ENCODE measurements at regions not wholly inside any gene's neighbourhood (a gene's known extent, or its start where the extent isn't known, plus 50 kb on each side); places are given as distances from the start of the nearest gene placed in this dataset.

DNA sequence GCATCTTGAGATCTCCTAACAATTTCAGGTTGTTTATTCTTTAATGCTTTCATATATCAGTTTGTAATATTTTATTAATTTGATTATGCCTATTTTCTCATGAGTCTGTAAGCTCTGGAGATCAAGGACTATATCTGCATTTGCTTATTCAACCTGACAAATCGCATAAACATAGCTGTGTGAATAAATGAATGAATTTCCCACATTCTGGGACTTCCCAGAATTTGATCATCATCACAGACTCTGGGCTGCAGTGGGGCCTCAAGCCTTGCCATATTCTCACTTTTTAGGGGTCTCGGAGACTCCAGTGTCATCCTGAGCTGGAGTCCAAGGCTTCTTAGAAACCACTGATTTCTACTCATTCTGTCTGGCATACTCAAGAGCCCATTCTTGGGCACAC is 180.5 kb downstream of the DAD1 start (continued):
- TF ChIP-seq, protein P1, sequence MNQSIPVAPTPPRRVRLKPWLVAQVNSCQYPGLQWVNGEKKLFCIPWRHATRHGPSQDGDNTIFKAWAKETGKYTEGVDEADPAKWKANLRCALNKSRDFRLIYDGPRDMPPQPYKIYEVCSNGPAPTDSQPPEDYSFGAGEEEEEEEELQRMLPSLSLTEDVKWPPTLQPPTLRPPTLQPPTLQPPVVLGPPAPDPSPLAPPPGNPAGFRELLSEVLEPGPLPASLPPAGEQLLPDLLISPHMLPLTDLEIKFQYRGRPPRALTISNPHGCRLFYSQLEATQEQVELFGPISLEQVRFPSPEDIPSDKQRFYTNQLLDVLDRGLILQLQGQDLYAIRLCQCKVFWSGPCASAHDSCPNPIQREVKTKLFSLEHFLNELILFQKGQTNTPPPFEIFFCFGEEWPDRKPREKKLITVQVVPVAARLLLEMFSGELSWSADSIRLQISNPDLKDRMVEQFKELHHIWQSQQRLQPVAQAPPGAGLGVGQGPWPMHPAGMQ (IDR thresholded peaks at IDR 0.05; ENCODE audit: borderline replicate concordance) = no peak
- TF ChIP-seq IRF4 (IDR thresholded peaks at IDR 0.05; ENCODE audit: low read depth, low read length) (no peak), SREBF2 (IDR thresholded peaks at IDR 0.05; ENCODE audit: low read length) (no peak)

DNA sequence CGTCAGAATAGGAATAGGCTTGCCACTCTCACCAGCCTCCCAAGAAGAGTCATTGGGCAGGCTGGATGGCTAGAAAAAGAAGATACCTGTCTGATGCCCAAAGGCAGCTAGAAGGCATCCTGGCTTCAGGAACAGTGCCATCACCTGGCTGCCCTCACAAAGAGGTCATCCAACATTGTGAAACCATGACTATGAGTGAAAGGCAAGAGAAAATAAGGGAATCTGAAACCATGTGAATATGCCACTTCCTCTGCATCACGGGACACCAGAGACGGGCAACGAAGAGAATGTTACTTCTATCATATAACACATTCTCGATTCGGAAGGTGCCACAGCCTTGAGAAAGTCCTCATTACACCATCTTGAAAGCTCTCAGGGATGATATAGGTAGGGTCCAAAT is 182.0 kb downstream of the DAD1 start:
- ChIA-PET SMC1A (ENCODE audit: uncharacterized antibody, unreplicated experiment) (no interaction called here), CTCF (no interaction called here), RAD21 (ENCODE audit: unreplicated experiment) (no interaction called here), POLR2A (no interaction called here)
- Histone ChIP-seq H3K27me3 (replicated peaks in 1 of 2; ENCODE audit: control insufficient read depth in 2 of 2, insufficient read depth in 2 of 2, low read length in 1 of 2) (peaks cover 0 to 3% of the 10 kb centered on the region in 2 experiments; a peak in 2 of 4 replicates), H3K79me2 (ENCODE audit: control insufficient read depth, insufficient read depth, low read length) (no peaks in the 10 kb centered on the region), H2AFZ (ENCODE audit: control insufficient read depth, low read depth, low read length) (no peak overlapping the region), H3K27ac (ENCODE audit: control insufficient read depth, insufficient read depth) (no peak overlapping the region), H4K20me1 (ENCODE audit: control insufficient read depth, insufficient read depth) (no peaks in the 10 kb centered on the region), H3K4me3 (no peak overlapping the region), H3K36me3 (ENCODE audit: control insufficient read depth in 2 of 2, insufficient read depth in 2 of 2, low read length in 1 of 2) (no peaks in the 10 kb centered on the region), H3K4me1 (ENCODE audit: control insufficient read depth, insufficient read depth, low read length) (no peaks in the 10 kb centered on the region), H3K9me3 (replicated peaks; ENCODE audit: control insufficient read depth, insufficient read depth, low read length) (no peaks in the 10 kb centered on the region), H3K4me2 (ENCODE audit: control insufficient read depth, insufficient read depth) (no peak overlapping the region), H3K9ac (ENCODE audit: control insufficient read depth, insufficient read depth, low read length) (no peak overlapping the region)
- intact Hi-C loops (cut with micrococcal nuclease; ENCODE audit: unreplicated experiment) = no loop called here
- DNase-seq (ENCODE audit: low read depth, low spot score) = no peak
- in situ Hi-C loops (cut with MboI) = no loop called here
- ATAC-seq = no peak
- no peak for FAIRE-seq
- TF ChIP-seq EZH2 (IDR thresholded peaks at IDR 0.05; ENCODE audit: borderline replicate concordance, control insufficient read depth, low read depth, low read length) = no peak
- TF ChIP-seq POLR2A (IDR thresholded peaks at IDR 0.05; ENCODE audit: low read depth, low read length) = no peak
- TF ChIP-seq ZNF217 (IDR thresholded peaks at IDR 0.05) = no peak
- TF ChIP-seq, protein P2, sequence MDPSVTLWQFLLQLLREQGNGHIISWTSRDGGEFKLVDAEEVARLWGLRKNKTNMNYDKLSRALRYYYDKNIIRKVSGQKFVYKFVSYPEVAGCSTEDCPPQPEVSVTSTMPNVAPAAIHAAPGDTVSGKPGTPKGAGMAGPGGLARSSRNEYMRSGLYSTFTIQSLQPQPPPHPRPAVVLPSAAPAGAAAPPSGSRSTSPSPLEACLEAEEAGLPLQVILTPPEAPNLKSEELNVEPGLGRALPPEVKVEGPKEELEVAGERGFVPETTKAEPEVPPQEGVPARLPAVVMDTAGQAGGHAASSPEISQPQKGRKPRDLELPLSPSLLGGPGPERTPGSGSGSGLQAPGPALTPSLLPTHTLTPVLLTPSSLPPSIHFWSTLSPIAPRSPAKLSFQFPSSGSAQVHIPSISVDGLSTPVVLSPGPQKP (IDR thresholded peaks at IDR 0.05; ENCODE audit: low read depth, low read length) = no peak
- no peak for TF ChIP-seq NR2C1 (IDR thresholded peaks at IDR 0.05)
- no peak for TF ChIP-seq NFYA (IDR thresholded peaks at IDR 0.05; ENCODE audit: borderline replicate concordance, low read depth, low read length)
- TF ChIP-seq, protein P3, sequence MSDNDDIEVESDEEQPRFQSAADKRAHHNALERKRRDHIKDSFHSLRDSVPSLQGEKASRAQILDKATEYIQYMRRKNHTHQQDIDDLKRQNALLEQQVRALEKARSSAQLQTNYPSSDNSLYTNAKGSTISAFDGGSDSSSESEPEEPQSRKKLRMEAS (IDR thresholded peaks at IDR 0.05; ENCODE audit: low read depth, low read length) = no peak
- TF ChIP-seq CBX3 (IDR thresholded peaks at IDR 0.05; ENCODE audit: borderline replicate concordance, low read depth) = no peak
- TF ChIP-seq ZNF274 (IDR thresholded peaks at IDR 0.05; ENCODE audit: insufficient read depth, insufficient read length) = no peak
- TF ChIP-seq, protein P4, sequence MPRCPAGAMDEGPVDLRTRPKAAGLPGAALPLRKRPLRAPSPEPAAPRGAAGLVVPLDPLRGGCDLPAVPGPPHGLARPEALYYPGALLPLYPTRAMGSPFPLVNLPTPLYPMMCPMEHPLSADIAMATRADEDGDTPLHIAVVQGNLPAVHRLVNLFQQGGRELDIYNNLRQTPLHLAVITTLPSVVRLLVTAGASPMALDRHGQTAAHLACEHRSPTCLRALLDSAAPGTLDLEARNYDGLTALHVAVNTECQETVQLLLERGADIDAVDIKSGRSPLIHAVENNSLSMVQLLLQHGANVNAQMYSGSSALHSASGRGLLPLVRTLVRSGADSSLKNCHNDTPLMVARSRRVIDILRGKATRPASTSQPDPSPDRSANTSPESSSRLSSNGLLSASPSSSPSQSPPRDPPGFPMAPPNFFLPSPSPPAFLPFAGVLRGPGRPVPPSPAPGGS (IDR thresholded peaks at IDR 0.05; ENCODE audit: borderline replicate concordance, insufficient read depth, low read depth, low read length, poor library complexity, severe bottlenecking) = no peak
- BruUV-seq (replicated peaks) = no TSS peak
- WGBS (ENCODE audit: insufficient coverage, insufficient replicate concordance, low lambda C conversion rate, missing lambda C conversion rate) = 37% methylated on average over 6 of the region's 6 CpGs
